Spleen (tissue), 11 donors: ENCODE measurements at regions not wholly inside any gene's neighbourhood (a gene's known extent, or its start where the extent isn't known, plus 50 kb on each side); places are given as distances from the start of the nearest gene placed in this dataset.

Experiments
- DNase-seq: peaks from one replicate; pipeline ENCODE4 v3.0.0-alpha.2; 2020
- H3K27ac ChIP-seq, 8 donors: fragments of 200-600 bp; sonication (generic) in 7 of 8; 1 replicate in 4 of 8; 2 replicates in 4 of 8; pipeline versions ENCODE4 v1.5.0 to v1.8.0; 2016 to 2021; ENCODE audit warnings: inconsistent platforms in 4 of 8, mild to moderate bottlenecking in 4 of 8, moderate library complexity in 1 of 8
- H3K27me3 ChIP-seq, 7 donors: fragments of 200-600 bp; sonication (generic) in 6 of 7; replicated peaks in 1 of 7; 1 replicate in 4 of 7; 2 replicates in 3 of 7; pipeline versions ENCODE4 v1.5.0 to v1.8.0; 2016 to 2021; ENCODE audit warnings: inconsistent platforms in 3 of 7, mild to moderate bottlenecking in 1 of 7
- H3K36me3 ChIP-seq, 6 donors: fragments of 200-600 bp; sonication (generic) in 5 of 6; 1 replicate in 4 of 6; 2 replicates in 2 of 6; pipeline versions ENCODE4 v1.5.0 to v1.8.0; 2016 to 2021; ENCODE audit warnings: inconsistent platforms in 2 of 6
- H3K4me1 ChIP-seq, 6 donors: fragments of 200-600 bp; sonication (generic) in 5 of 6; 1 replicate in 3 of 6; 2 replicates in 3 of 6; pipeline versions ENCODE4 v1.5.0 to v1.8.0; 2016 to 2021; ENCODE audit warnings: inconsistent platforms in 3 of 6
- H3K4me3 ChIP-seq, 8 donors: fragments of 200-600 bp; sonication (generic) in 7 of 8; 1 replicate in 4 of 8; 2 replicates in 4 of 8; pipeline versions ENCODE4 v1.5.0 to v1.8.0; 2016 to 2021; ENCODE audit warnings: inconsistent platforms in 4 of 8, mild to moderate bottlenecking in 4 of 8, moderate library complexity in 2 of 8
- H3K9me3 ChIP-seq, 8 donors: fragments of 200-600 bp; sonication (generic) in 7 of 8; 1 replicate in 4 of 8; 2 replicates in 4 of 8; pipeline versions ENCODE4 v1.5.0 to v1.8.0; 2016 to 2021; ENCODE audit warnings: inconsistent platforms in 4 of 8
- CTCF ChIP-seq, 11 experiments: fragments of 200-600 bp in 7 of 11; fragments of 450-650 bp in 4 of 11; sonication (generic) in 4 of 11; IDR thresholded peaks in 8 of 11; conservative IDR thresholded peaks in 3 of 11; 1 replicate in 7 of 11; 2 replicates in 4 of 11; pipeline versions ENCODE4 v1.4.0 to v1.8.0; 2016 to 2021; ENCODE audit warnings: antibody characterized with exemption in 11 of 11, inconsistent platforms in 4 of 11, mild to moderate bottlenecking in 1 of 11
- POLR2A ChIP-seq, 3 donors: fragments of 450-650 bp; IDR thresholded peaks; one replicate each; pipeline ENCODE4 v1.5.1; 2017; ENCODE audit warnings: antibody characterized with exemption in 3 of 3, mild to moderate bottlenecking in 1 of 3
- POLR2AphosphoS5 ChIP-seq, 3 donors: sonication (generic); formaldehyde crosslinking; IDR thresholded peaks; one replicate each; pipeline ENCODE4 v1.5.1; 2017; ENCODE audit warnings: antibody characterized with exemption in 3 of 3
- whole genome bisulfite sequencing, 5 donors: extraction: QIAGEN DNeasy Blood & Tissue Kit in 3 of 5; methylation state at CpG; one replicate each; pipeline versions ENCODE4 v1.1.5 to v1.1.7; 2013 to 2018; 5-methylcytosine and 5-hydroxymethylcytosine counted together
- intact Hi-C: fragments of 100-400 bp; cut with DNase I; formaldehyde crosslinking; loops from one replicate; pipeline ENCODE4 v1.15.0; 2023; ENCODE audit warnings: low total_unique reads
- donor health status: healthy with polysubstance abuse.
- donor health status: DM: no; HTN: no; CAD: no; lungs with moderate emphysema.
- donor health status: DM: no; HTN: no; CAD: no.
- donor health status: Bipolar disorder and iron deficiency.
- donor health status: healthy.
- donor health status: DM: no; HTN: no; CAD: no.
- donor health status: DM: yes; HTN: yes; CAD: no.

- Histone ChIP-seq H3K9me3 (peaks cover 0 to 34% (median 27%) of the 10 kb centered on the region in 8 donors), H3K27ac (no peak overlapping the region), H3K36me3 (no peaks in the 10 kb centered on the region), H3K4me1 (no peaks in the 10 kb centered on the region), H3K4me3 (no peak overlapping the region), H3K27me3 (no peaks in the 10 kb centered on the region)
- 42 to 97% (median 80%) methylated on average over 1 of the region's 1 CpG for WGBS, 5 donors
- TF ChIP-seq CTCF (IDR thresholded peaks at IDR 0.05 in 8 of 11, conservative IDR thresholded peaks at IDR 0.05 in 3 of 11) (no peak), POLR2AphosphoS5 (IDR thresholded peaks at IDR 0.05) (no peak), POLR2A (IDR thresholded peaks at IDR 0.05) (no peak)
- DNase-seq, result no peak
- intact Hi-C loops, result no loop called here
Measured at GRCh38 chr10:5268743-5269142, 72.1 kb downstream of the AKR1C4 start.

DNA sequence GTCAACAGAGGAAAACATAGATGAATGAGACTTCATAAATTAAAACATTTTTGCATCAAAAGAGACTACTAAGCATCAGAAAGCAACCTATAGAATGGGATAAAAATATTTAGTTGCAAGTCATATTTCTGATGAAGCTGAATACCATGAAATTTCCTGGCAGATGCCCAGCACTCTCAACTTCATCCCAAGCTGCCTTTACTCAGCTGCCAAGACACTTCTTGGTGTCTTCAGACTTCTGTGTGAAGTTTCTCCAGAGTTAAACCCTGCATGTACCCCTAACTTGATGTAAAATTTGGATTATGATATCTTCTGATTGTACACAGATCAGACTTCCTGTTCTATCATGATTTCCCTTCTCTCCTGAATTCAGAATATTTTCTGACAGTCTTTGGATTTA is 73.2 kb downstream of the AKR1C4 start:
- H3K27ac ChIP-seq, result no peak overlapping the region
- DNase-seq, result no peak
- intact Hi-C loops, result no loop called here
- H3K4me1 ChIP-seq, result no peaks in the 10 kb centered on the region
- no peak overlapping the region for H3K4me3 ChIP-seq
- TF ChIP-seq POLR2AphosphoS5 (IDR thresholded peaks at IDR 0.05) (no peak), CTCF (IDR thresholded peaks at IDR 0.05 in 8 of 11, conservative IDR thresholded peaks at IDR 0.05 in 3 of 11) (no peak), POLR2A (IDR thresholded peaks at IDR 0.05) (no peak)
- H3K27me3 ChIP-seq, result no peaks in the 10 kb centered on the region
- no peaks in the 10 kb centered on the region for H3K36me3 ChIP-seq
- peaks cover 0 to 25% (median 20%) of the 10 kb centered on the region in 8 donors for H3K9me3 ChIP-seq

DNA sequence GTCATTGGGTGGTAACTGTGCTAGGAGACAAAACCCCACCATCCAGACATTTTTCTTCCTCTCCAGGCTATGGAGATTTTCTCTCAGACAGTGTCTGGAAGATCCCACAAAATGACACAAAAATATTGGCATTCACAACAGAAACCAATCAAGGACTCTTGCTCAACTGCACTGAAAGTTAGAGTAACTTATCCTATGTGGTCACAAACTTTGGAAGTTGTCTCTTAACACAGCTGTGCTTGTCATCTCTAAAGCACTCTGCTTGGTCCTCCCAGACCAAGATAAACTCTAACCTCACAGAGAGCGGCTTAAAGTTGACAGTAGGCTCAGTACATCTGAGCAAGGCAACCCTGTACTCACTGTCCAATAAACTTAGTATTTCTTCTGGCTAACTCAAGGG is 74.9 kb downstream of the AKR1C4 start:
- Histone ChIP-seq H3K9me3 (peaks cover 0 to 10% (median 8%) of the 10 kb centered on the region in 8 donors), H3K4me3 (no peak overlapping the region), H3K27ac (no peak overlapping the region), H3K36me3 (no peaks in the 10 kb centered on the region), H3K4me1 (no peaks in the 10 kb centered on the region), H3K27me3 (no peaks in the 10 kb centered on the region)
- DNase-seq, result no peak
- intact Hi-C loops, result no loop called here
- TF ChIP-seq CTCF (IDR thresholded peaks at IDR 0.05 in 8 of 11, conservative IDR thresholded peaks at IDR 0.05 in 3 of 11) (no peak), POLR2A (IDR thresholded peaks at IDR 0.05) (no peak), POLR2AphosphoS5 (IDR thresholded peaks at IDR 0.05) (no peak)
- 75 to 92% (median 86%) methylated on average over 1 of the region's 1 CpG for WGBS, 5 donors

GRCh38 chr10:5272065-5272803 is 75.6 kb downstream of the AKR1C4 start:
- H3K9me3 ChIP-seq, result peaks cover 0 to 3% (median 1%) of the 10 kb centered on the region in 8 donors
- no peak overlapping the region for H3K27ac ChIP-seq
- no peak overlapping the region for H3K4me3 ChIP-seq
- no peaks in the 10 kb centered on the region for H3K4me1 ChIP-seq
- WGBS, 5 donors, result 65 to 81% (median 74%) methylated on average over 3 of the region's 3 CpGs
- intact Hi-C loops, result no loop called here
- no peaks in the 10 kb centered on the region for H3K36me3 ChIP-seq
- H3K27me3 ChIP-seq, result no peaks in the 10 kb centered on the region
- TF ChIP-seq POLR2AphosphoS5 (IDR thresholded peaks at IDR 0.05) (no peak), POLR2A (IDR thresholded peaks at IDR 0.05) (no peak), CTCF (IDR thresholded peaks at IDR 0.05 in 8 of 11, conservative IDR thresholded peaks at IDR 0.05 in 3 of 11) (no peak)
- no peak for DNase-seq
